ENCODE measurements at regions not wholly inside any gene's neighbourhood (a gene's known extent, or its start where the extent isn't known, plus 50 kb on each side); places are given as distances from the start of the nearest gene placed in this dataset.

DNA sequence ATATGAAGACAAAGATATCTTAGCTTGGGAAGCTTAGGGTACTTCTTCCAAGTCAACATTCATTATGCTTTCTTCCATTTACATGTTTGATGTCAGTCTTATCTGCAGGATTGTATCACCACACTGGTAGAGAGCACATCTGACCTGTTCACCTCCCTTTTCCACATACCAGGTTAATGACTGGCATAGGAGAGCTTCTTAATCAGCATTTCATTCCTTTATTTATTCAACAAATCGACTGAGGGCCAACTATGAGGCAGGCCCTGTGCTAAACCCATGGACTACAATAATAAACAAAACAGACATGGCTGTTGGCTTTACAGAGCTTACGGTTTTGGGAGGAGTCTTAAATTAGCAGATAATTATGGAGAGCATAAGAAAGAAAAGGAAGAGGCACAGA lies 378.1 kb upstream of the CDH11 start:
- H2AFZ ChIP-seq (ENCODE audit: low read depth), result no peak overlapping the region

DNA sequence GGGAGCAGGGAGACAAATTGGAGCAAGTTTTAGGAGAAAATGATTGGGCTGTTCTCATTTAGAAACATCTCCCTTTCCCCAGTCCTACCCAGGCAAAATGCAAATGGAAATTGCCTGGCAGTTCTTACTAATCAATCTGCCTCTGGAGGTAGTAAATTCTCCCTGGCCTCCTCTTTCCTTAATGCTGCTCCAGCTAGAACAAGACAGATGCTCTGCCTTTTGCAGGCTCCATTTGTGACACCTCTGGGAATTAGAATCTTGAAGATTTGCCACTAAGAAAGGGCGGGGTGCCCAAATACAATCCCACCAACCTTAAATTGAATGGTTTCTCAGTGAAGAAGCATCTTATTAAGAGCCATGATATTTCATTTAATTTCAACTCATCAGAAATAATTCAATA lies 377.7 kb upstream of the CDH11 start:
- Histone ChIP-seq H3K79me2 (ENCODE audit: insufficient read depth, low read depth) (no peaks in the 10 kb centered on the region), H3K27me3 (ENCODE audit: insufficient read depth, low read depth) (no peaks in the 10 kb centered on the region), H3K9ac (no peak overlapping the region), H3K36me3 (ENCODE audit: insufficient read depth) (no peaks in the 10 kb centered on the region), H3K4me2 (no peak overlapping the region), H3K4me1 (ENCODE audit: low read depth, poor library complexity, severe bottlenecking) (no peaks in the 10 kb centered on the region), H4K20me1 (ENCODE audit: insufficient read depth) (no peaks in the 10 kb centered on the region), H3K27ac (no peak overlapping the region), H2AFZ (ENCODE audit: low read depth) (no peak overlapping the region), H3K4me3 (IDR thresholded peaks at IDR 0.05; ENCODE audit: insufficient read depth, low read depth, low read length) (no peak overlapping the region)
- TF ChIP-seq, protein P1, sequence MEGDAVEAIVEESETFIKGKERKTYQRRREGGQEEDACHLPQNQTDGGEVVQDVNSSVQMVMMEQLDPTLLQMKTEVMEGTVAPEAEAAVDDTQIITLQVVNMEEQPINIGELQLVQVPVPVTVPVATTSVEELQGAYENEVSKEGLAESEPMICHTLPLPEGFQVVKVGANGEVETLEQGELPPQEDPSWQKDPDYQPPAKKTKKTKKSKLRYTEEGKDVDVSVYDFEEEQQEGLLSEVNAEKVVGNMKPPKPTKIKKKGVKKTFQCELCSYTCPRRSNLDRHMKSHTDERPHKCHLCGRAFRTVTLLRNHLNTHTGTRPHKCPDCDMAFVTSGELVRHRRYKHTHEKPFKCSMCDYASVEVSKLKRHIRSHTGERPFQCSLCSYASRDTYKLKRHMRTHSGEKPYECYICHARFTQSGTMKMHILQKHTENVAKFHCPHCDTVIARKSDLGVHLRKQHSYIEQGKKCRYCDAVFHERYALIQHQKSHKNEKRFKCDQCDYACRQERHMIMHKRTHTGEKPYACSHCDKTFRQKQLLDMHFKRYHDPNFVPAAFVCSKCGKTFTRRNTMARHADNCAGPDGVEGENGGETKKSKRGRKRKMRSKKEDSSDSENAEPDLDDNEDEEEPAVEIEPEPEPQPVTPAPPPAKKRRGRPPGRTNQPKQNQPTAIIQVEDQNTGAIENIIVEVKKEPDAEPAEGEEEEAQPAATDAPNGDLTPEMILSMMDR (conservative IDR thresholded peaks at IDR 0.05; ENCODE audit: low read depth, low read length), result no peak

More for the DNA sequence above, 378.1 kb upstream of the CDH11 start:
- H3K4me1 ChIP-seq (ENCODE audit: low read depth, poor library complexity, severe bottlenecking), result no peaks in the 10 kb centered on the region
- H3K4me2 ChIP-seq, result no peak overlapping the region
- no peak overlapping the region for H3K27ac ChIP-seq
- no peak overlapping the region for H3K4me3 ChIP-seq (IDR thresholded peaks at IDR 0.05; ENCODE audit: insufficient read depth, low read depth, low read length)
- H3K9ac ChIP-seq, result no peak overlapping the region
- no peaks in the 10 kb centered on the region for H3K27me3 ChIP-seq (ENCODE audit: insufficient read depth, low read depth)
- H4K20me1 ChIP-seq (ENCODE audit: insufficient read depth), result no peaks in the 10 kb centered on the region
- TF ChIP-seq, protein P1 (conservative IDR thresholded peaks at IDR 0.05; ENCODE audit: low read depth, low read length), result no peak
- no peaks in the 10 kb centered on the region for H3K36me3 ChIP-seq (ENCODE audit: insufficient read depth)
- H3K79me2 ChIP-seq (ENCODE audit: insufficient read depth, low read depth), result no peaks in the 10 kb centered on the region

DNA sequence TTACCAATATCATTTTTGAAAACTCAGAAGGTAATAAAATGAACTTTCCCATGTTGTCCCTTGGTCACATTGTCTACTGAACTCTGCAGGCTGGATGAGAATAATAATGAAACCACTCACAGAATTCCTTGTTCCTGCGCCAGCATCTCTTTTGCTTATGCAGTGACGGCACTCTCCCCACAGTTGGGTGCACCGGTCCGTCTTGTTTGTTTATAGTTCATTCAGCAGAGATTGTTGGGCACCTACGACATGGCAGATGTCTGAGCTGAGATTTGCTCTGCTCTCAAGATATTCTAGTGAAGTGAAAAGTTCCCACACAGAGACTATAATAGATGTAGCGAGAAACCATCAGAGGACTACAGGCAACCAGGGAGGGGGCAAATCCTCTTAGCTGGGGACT lies 375.7 kb upstream of the CDH11 start:
- Histone ChIP-seq H3K4me1 (ENCODE audit: low read depth, poor library complexity, severe bottlenecking) (no peaks in the 10 kb centered on the region), H3K4me2 (no peak overlapping the region), H4K20me1 (ENCODE audit: insufficient read depth) (no peaks in the 10 kb centered on the region), H3K4me3 (IDR thresholded peaks at IDR 0.05; ENCODE audit: insufficient read depth, low read depth, low read length) (no peak overlapping the region), H3K9ac (no peak overlapping the region), H3K36me3 (ENCODE audit: insufficient read depth) (no peaks in the 10 kb centered on the region), H3K27me3 (ENCODE audit: insufficient read depth, low read depth) (no peaks in the 10 kb centered on the region), H2AFZ (ENCODE audit: low read depth) (no peak overlapping the region), H3K27ac (no peak overlapping the region), H3K79me2 (ENCODE audit: insufficient read depth, low read depth) (no peaks in the 10 kb centered on the region)
- TF ChIP-seq, protein P1 (conservative IDR thresholded peaks at IDR 0.05; ENCODE audit: low read depth, low read length), result no peak

DNA sequence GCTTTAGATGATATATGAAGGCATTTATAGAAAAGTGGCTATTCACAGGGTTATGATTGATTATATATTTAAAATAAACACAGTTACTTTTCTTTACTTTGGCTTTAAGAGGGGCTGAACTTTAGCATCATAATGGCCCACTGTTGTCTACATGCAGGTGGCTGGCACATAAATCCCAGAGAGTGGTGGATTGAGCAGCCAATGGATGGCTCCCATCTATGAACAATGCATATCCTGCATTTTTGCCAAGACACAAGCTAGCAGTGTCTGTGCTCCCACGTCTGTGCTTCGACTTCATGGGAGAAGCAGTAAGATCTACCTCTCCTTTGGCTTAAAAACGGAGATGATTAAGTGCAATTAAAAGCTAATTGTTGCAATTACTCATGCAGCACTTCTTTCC lies 373.2 kb upstream of the CDH11 start:
- Histone ChIP-seq H3K4me3 (IDR thresholded peaks at IDR 0.05; ENCODE audit: insufficient read depth, low read depth, low read length) (no peak overlapping the region), H3K4me2 (no peak overlapping the region), H3K79me2 (ENCODE audit: insufficient read depth, low read depth) (no peaks in the 10 kb centered on the region), H3K27me3 (ENCODE audit: insufficient read depth, low read depth) (no peaks in the 10 kb centered on the region), H2AFZ (ENCODE audit: low read depth) (no peak overlapping the region), H3K9ac (no peak overlapping the region), H3K27ac (no peak overlapping the region), H4K20me1 (ENCODE audit: insufficient read depth) (no peaks in the 10 kb centered on the region), H3K36me3 (ENCODE audit: insufficient read depth) (no peaks in the 10 kb centered on the region), H3K4me1 (ENCODE audit: low read depth, poor library complexity, severe bottlenecking) (no peaks in the 10 kb centered on the region)
- TF ChIP-seq, protein P1 (conservative IDR thresholded peaks at IDR 0.05; ENCODE audit: low read depth, low read length), result no peak
